ENCODE measurements at regions not wholly inside any gene's neighbourhood (a gene's known extent, or its start where the extent isn't known, plus 50 kb on each side); places are given as distances from the start of the nearest gene placed in this dataset.

DNA sequence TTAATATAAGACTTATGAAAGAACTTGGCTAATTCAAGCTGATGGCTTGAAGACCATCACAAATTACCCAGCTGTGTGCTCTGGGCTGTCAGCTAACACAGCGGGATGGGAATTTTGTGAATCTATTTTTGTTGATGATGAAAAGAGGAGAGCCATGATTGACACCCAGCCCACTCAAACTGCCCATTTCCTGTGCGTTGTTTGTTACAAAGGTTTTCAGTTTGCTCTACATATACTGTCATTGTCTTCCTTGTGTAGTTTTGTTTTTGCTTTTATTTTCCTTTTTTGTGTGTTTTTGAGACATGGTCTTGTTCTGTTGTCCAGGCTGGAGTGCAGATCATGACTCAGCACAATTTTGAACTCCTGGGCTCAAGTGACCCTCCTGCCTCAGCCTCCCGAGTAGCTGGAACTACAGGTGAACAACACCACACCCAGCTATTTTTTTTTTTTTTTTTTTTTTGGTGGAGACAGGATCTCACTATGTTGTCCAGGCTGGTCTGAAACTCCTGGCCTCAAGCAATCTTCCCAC lies 400.3 kb downstream of the ICE1 start:
- TF ChIP-seq EGR1 (IDR thresholded peaks at IDR 0.05; ENCODE audit: borderline replicate concordance, low read depth, low read length) (no peak), SIN3A (conservative IDR thresholded peaks at IDR 0.05 in 1 of 2, IDR thresholded peaks at IDR 0.05 in 1 of 2; ENCODE audit: low read depth in 1 of 2, low read length in 2 of 2) (no peak), SP2 (IDR thresholded peaks at IDR 0.05; ENCODE audit: low read length) (no peak), POLR2A (IDR thresholded peaks at IDR 0.05; ENCODE audit: control extremely low read depth in 1 of 2, low read depth in 2 of 2, low read length in 2 of 2) (no peak), EP300 (IDR thresholded peaks at IDR 0.05; ENCODE audit: borderline replicate concordance in 1 of 2, low read depth in 2 of 2, low read length in 2 of 2) (no peak), SP4 (IDR thresholded peaks at IDR 0.05; ENCODE audit: low read length) (no peak)
- TF ChIP-seq, protein P1, sequence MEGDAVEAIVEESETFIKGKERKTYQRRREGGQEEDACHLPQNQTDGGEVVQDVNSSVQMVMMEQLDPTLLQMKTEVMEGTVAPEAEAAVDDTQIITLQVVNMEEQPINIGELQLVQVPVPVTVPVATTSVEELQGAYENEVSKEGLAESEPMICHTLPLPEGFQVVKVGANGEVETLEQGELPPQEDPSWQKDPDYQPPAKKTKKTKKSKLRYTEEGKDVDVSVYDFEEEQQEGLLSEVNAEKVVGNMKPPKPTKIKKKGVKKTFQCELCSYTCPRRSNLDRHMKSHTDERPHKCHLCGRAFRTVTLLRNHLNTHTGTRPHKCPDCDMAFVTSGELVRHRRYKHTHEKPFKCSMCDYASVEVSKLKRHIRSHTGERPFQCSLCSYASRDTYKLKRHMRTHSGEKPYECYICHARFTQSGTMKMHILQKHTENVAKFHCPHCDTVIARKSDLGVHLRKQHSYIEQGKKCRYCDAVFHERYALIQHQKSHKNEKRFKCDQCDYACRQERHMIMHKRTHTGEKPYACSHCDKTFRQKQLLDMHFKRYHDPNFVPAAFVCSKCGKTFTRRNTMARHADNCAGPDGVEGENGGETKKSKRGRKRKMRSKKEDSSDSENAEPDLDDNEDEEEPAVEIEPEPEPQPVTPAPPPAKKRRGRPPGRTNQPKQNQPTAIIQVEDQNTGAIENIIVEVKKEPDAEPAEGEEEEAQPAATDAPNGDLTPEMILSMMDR (IDR thresholded peaks at IDR 0.05; ENCODE audit: control extremely low read depth in 1 of 3, insufficient read depth in 1 of 3, low read depth in 1 of 3, low read length in 3 of 3), result no peak
- TF ChIP-seq, protein P2, sequence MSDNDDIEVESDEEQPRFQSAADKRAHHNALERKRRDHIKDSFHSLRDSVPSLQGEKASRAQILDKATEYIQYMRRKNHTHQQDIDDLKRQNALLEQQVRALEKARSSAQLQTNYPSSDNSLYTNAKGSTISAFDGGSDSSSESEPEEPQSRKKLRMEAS (IDR thresholded peaks at IDR 0.05), result no peak

Measured in H1 (cell line).